ENCODE measurements at regions not wholly inside any gene's neighbourhood (a gene's known extent, or its start where the extent isn't known, plus 50 kb on each side); places are given as distances from the start of the nearest gene placed in this dataset.
"Not testable (repeated sequence)": the region's sequence is repeated elsewhere in the genome, so short reads cannot be mapped to it uniquely, and the experiment has no call there.

DNA sequence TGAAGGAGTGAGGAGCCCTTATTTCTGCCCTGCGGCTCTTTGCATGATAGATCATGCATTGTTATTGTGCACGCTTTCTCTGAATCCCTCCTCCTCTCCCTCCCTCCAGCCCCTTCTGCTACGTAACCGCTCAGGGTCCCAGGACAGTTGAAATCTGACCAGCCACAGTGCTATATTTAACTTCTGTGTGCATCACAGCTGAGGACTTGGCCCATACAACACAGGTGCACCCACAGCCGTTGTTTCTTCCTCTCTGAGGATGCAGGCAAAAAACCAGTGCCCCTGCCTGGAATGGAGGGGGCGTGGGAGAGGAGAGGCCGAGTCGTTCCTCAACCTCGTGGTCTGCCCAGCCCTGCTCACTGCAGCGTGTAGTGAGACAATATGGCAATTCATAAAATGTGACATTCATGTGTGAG is 335.6 kb upstream of the CLINT1 start:
- H3K4me1 ChIP-seq (ENCODE audit: insufficient read depth, low read length): peaks cover 57% of the 10 kb centered on the region
- H3K36me3 ChIP-seq (ENCODE audit: insufficient read depth, low read length): peaks cover 2% of the 10 kb centered on the region; the same call in 1 of the 2 replicates
- H3K4me3 ChIP-seq (ENCODE audit: low read depth in 1 of 2, low read length in 2 of 2): peak overlapping the region in 1 of 2 experiments; percentile 21; a peak in 1 of 4 replicates
- peak overlapping the region; percentile 62 for H3K9ac ChIP-seq (ENCODE audit: low read depth, low read length)
- H4K20me1 ChIP-seq (ENCODE audit: insufficient read depth, low read length): no peaks in the 10 kb centered on the region
- H3K9me3 ChIP-seq (ENCODE audit: insufficient read depth, low read length, severe bottlenecking): peaks cover 4% of the 10 kb centered on the region
- DNase-seq (peak; percentile 89), ATAC-seq (ENCODE audit: insufficient read depth, low read depth) (peak; percentile 91)
- TF ChIP-seq CTCF (IDR thresholded peaks at IDR 0.05; ENCODE audit: borderline replicate concordance, extremely low read depth, low read length, poor library complexity, severe bottlenecking): peak; percentile 33
- no peak for TF ChIP-seq EZH2 (IDR thresholded peaks at IDR 0.05; ENCODE audit: borderline replicate concordance, low read depth, low read length, severe bottlenecking)
- H3K79me2 ChIP-seq (ENCODE audit: insufficient read depth, low read length): peaks cover 7% of the 10 kb centered on the region
- no peaks in the 10 kb centered on the region for H3K27me3 ChIP-seq (ENCODE audit: insufficient read depth, low read length, poor library complexity)
- H2AFZ ChIP-seq (ENCODE audit: low read depth, low read length): peak overlapping the region; percentile 51
- peak overlapping the region; percentile 45 for H3K4me2 ChIP-seq (ENCODE audit: insufficient read depth, low read length)
- peak overlapping the region; percentile 98 for H3K27ac ChIP-seq (ENCODE audit: low read length)

GRCh38 chr5:158193395-158193794 is 334.4 kb upstream of the CLINT1 start:
- not testable (repeated sequence) for H2AFZ ChIP-seq (ENCODE audit: low read depth, low read length); H3K79me2 ChIP-seq (ENCODE audit: insufficient read depth, low read length); ATAC-seq (ENCODE audit: insufficient read depth, low read depth); H3K27me3 ChIP-seq (ENCODE audit: insufficient read depth, low read length, poor library complexity); H4K20me1 ChIP-seq (ENCODE audit: insufficient read depth, low read length); H3K36me3 ChIP-seq (ENCODE audit: insufficient read depth, low read length); H3K4me2 ChIP-seq (ENCODE audit: insufficient read depth, low read length); H3K9me3 ChIP-seq (ENCODE audit: insufficient read depth, low read length, severe bottlenecking); H3K4me3 ChIP-seq (ENCODE audit: low read depth in 1 of 2, low read length in 2 of 2); DNase-seq; H3K9ac ChIP-seq (ENCODE audit: low read depth, low read length)
- Histone ChIP-seq H3K27ac (ENCODE audit: low read length) (peak overlapping the region; percentile 98), H3K4me1 (ENCODE audit: insufficient read depth, low read length) (peaks cover 50% of the 10 kb centered on the region)

GRCh38 chr5:158180407-158180806 is 321.5 kb upstream of the CLINT1 start:
- Histone ChIP-seq H3K4me1 (ENCODE audit: insufficient read depth, low read length) (peaks cover 45% of the 10 kb centered on the region), H3K4me3 (ENCODE audit: low read depth in 1 of 2, low read length in 2 of 2) (no peak overlapping the region), H3K27ac (ENCODE audit: low read length) (no peak overlapping the region), H2AFZ (ENCODE audit: low read depth, low read length) (no peak overlapping the region), H3K9me3 (ENCODE audit: insufficient read depth, low read length, severe bottlenecking) (no peaks in the 10 kb centered on the region), H3K4me2 (ENCODE audit: insufficient read depth, low read length) (no peak overlapping the region), H3K9ac (ENCODE audit: low read depth, low read length) (no peak overlapping the region), H3K27me3 (ENCODE audit: insufficient read depth, low read length, poor library complexity) (no peaks in the 10 kb centered on the region), H4K20me1 (ENCODE audit: insufficient read depth, low read length) (no peaks in the 10 kb centered on the region), H3K36me3 (ENCODE audit: insufficient read depth, low read length) (no peaks in the 10 kb centered on the region), H3K79me2 (ENCODE audit: insufficient read depth, low read length) (no peaks in the 10 kb centered on the region)
- ATAC-seq (ENCODE audit: insufficient read depth, low read depth): no peak
- no peak for DNase-seq
- TF ChIP-seq EZH2 (IDR thresholded peaks at IDR 0.05; ENCODE audit: borderline replicate concordance, low read depth, low read length, severe bottlenecking) (no peak), CTCF (IDR thresholded peaks at IDR 0.05; ENCODE audit: borderline replicate concordance, extremely low read depth, low read length, poor library complexity, severe bottlenecking) (no peak)

DNA sequence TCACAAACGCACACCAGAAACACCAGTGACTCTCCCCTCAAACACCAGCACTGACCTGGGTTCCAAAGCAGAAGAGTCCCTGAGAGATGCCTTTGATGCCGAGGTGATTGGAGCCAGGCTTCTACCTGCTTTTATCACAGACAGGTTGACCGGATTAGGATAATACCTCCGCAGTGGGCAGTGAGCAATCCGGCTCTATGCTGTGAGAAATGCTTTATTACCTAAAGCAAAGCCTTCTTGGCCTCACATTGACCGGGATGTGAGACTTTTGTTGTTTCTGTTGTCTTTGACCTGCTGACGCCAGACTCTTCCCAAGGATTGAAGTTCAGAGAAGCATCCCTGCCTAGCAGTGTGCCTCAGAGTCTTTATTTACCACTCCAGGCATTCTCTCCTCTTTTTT is 320.3 kb upstream of the CLINT1 start:
- no peak overlapping the region for H3K4me2 ChIP-seq (ENCODE audit: insufficient read depth, low read length)

More for the DNA sequence above, 320.3 kb upstream of the CLINT1 start:
- Histone ChIP-seq H4K20me1 (ENCODE audit: insufficient read depth, low read length) (no peaks in the 10 kb centered on the region), H2AFZ (ENCODE audit: low read depth, low read length) (no peak overlapping the region), H3K27ac (ENCODE audit: low read length) (peak overlapping the region; percentile 45; the same call in 1 of the 2 replicates), H3K4me1 (ENCODE audit: insufficient read depth, low read length) (peaks cover 53% of the 10 kb centered on the region), H3K9me3 (ENCODE audit: insufficient read depth, low read length, severe bottlenecking) (no peaks in the 10 kb centered on the region), H3K27me3 (ENCODE audit: insufficient read depth, low read length, poor library complexity) (no peaks in the 10 kb centered on the region), H3K79me2 (ENCODE audit: insufficient read depth, low read length) (no peaks in the 10 kb centered on the region), H3K36me3 (ENCODE audit: insufficient read depth, low read length) (no peaks in the 10 kb centered on the region), H3K4me3 (ENCODE audit: low read depth in 1 of 2, low read length in 2 of 2) (no peak overlapping the region), H3K9ac (ENCODE audit: low read depth, low read length) (no peak overlapping the region)
- ATAC-seq (ENCODE audit: insufficient read depth, low read depth) (no peak), DNase-seq (no peak)
- TF ChIP-seq EZH2 (IDR thresholded peaks at IDR 0.05; ENCODE audit: borderline replicate concordance, low read depth, low read length, severe bottlenecking): no peak
- no peak for TF ChIP-seq CTCF (IDR thresholded peaks at IDR 0.05; ENCODE audit: borderline replicate concordance, extremely low read depth, low read length, poor library complexity, severe bottlenecking)
